ENCODE measurements at regions not wholly inside any gene's neighbourhood (a gene's known extent, or its start where the extent isn't known, plus 50 kb on each side); places are given as distances from the start of the nearest gene placed in this dataset.

DNA sequence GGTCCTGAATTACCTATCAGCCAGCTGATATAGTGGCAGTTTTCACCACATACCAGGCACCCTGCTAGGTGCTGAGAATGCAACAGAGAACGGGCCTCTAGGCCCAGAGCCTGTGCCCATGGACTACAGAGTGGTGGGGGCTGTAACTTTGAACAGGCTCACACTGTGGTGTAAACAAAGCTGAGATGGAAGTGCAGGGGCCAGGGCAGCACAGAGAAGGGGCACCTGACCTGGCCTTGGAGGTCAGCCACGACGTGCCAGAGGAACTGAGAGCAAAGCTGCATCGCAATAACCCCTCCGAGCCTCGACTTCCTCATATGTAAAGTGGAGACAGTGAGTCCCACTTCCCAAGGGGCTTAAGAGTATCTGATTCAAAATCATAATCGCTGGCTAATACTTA is 105.8 kb downstream of the MAFB start:
- no peaks in the 10 kb centered on the region for H3K36me3 ChIP-seq (ENCODE audit: control insufficient read depth in 4 of 4, insufficient read depth in 4 of 4, low read length in 3 of 4)
- no peak for DNase-seq
- no peak overlapping the region for H3K4me3 ChIP-seq (ENCODE audit: control insufficient read depth in 1 of 7, extremely low read depth in 1 of 7, insufficient read depth in 4 of 7, low read depth in 2 of 7, low read length in 6 of 7)
- WGBS (ENCODE audit: insufficient coverage), result 78% methylated on average over 4 of the region's 7 CpGs
- no peak overlapping the region for H3K27ac ChIP-seq (ENCODE audit: insufficient read depth in 1 of 2, low read depth in 1 of 2, low read length in 2 of 2, poor library complexity in 1 of 2, severe bottlenecking in 2 of 2)
- peaks cover 0 to 5% (median 2%) of the 10 kb centered on the region in 5 experiments for H3K27me3 ChIP-seq (replicated peaks in 2 of 5; ENCODE audit: control insufficient read depth in 4 of 5, insufficient read depth in 5 of 5, low read length in 4 of 5)
- no peaks in the 10 kb centered on the region for H3K9me3 ChIP-seq (ENCODE audit: control extremely low read depth in 1 of 5, control insufficient read depth in 4 of 5, insufficient read depth in 2 of 5, low read depth in 1 of 5, low read length in 4 of 5)
- POLR2A ChIA-PET, result no interaction called here
- CTCF ChIA-PET, result no interaction called here
- no peaks in the 10 kb centered on the region for H3K4me1 ChIP-seq (ENCODE audit: control extremely low read depth in 1 of 4, control insufficient read depth in 4 of 4, insufficient read depth in 4 of 4, low read length in 3 of 4)

DNA sequence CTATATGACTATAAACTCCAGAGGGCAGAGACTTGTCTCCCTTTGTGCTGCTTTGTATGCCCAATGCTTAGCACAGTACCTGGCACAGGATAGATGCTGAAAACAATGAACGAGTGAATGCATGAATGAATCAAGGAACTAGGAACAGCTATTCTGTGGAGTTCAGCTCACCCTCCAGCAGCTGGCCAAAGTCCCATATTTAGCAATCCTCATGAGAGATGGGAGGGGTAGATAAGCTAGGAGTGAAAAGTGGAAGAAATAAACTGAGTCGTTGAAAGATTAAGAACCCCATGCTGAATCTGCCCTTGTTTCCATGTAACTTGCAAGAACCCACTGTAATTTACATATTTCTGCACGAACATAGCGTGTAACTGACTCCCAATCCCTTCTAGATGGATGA is 106.5 kb downstream of the MAFB start:
- CTCF ChIA-PET, result no interaction called here
- POLR2A ChIA-PET, result no interaction called here
- no peaks in the 10 kb centered on the region for H3K36me3 ChIP-seq (ENCODE audit: control insufficient read depth in 4 of 4, insufficient read depth in 4 of 4, low read length in 3 of 4)
- H3K9me3 ChIP-seq (ENCODE audit: control extremely low read depth in 1 of 5, control insufficient read depth in 4 of 5, insufficient read depth in 2 of 5, low read depth in 1 of 5, low read length in 4 of 5), result no peaks in the 10 kb centered on the region
- H3K4me1 ChIP-seq (ENCODE audit: control extremely low read depth in 1 of 4, control insufficient read depth in 4 of 4, insufficient read depth in 4 of 4, low read length in 3 of 4), result no peaks in the 10 kb centered on the region
- no peak overlapping the region for H3K4me3 ChIP-seq (ENCODE audit: control insufficient read depth in 1 of 7, extremely low read depth in 1 of 7, insufficient read depth in 4 of 7, low read depth in 2 of 7, low read length in 6 of 7)
- peaks cover 0 to 5% (median 2%) of the 10 kb centered on the region in 5 experiments for H3K27me3 ChIP-seq (replicated peaks in 2 of 5; ENCODE audit: control insufficient read depth in 4 of 5, insufficient read depth in 5 of 5, low read length in 4 of 5)
- no peak for DNase-seq
- 89% methylated on average over 3 of the region's 4 CpGs for WGBS (ENCODE audit: insufficient coverage)
- H3K27ac ChIP-seq (ENCODE audit: insufficient read depth in 1 of 2, low read depth in 1 of 2, low read length in 2 of 2, poor library complexity in 1 of 2, severe bottlenecking in 2 of 2), result no peak overlapping the region

DNA sequence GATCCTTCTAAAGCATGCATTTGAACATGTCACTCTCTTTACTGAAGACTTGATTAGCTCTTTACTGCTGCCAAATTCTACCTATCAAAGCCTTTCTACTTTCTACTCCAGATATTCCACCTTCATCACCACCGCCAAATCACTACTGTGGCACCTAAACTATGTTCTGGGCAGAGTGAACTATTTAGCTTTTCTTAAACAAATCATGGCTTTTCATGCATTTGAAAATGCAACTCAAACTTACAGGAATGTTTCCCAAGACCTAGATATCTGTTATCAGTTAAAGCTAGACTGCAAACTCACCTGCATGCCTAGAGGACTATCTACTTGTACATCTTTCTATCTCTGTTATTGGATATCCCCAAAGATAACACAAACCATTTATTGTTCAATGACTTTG is 109.3 kb downstream of the MAFB start:
- no peak overlapping the region for H3K27ac ChIP-seq (ENCODE audit: insufficient read depth in 1 of 2, low read depth in 1 of 2, low read length in 2 of 2, poor library complexity in 1 of 2, severe bottlenecking in 2 of 2)
- H3K4me1 ChIP-seq (ENCODE audit: control extremely low read depth in 1 of 4, control insufficient read depth in 4 of 4, insufficient read depth in 4 of 4, low read length in 3 of 4), result no peaks in the 10 kb centered on the region
- ChIA-PET POLR2A (no interaction called here), CTCF (no interaction called here)
- H3K9me3 ChIP-seq (ENCODE audit: control extremely low read depth in 1 of 5, control insufficient read depth in 4 of 5, insufficient read depth in 2 of 5, low read depth in 1 of 5, low read length in 4 of 5), result no peaks in the 10 kb centered on the region
- WGBS (ENCODE audit: insufficient coverage), result 89% methylated on average over 1 of the region's 1 CpG
- H3K4me3 ChIP-seq (ENCODE audit: control insufficient read depth in 1 of 7, extremely low read depth in 1 of 7, insufficient read depth in 4 of 7, low read depth in 2 of 7, low read length in 6 of 7), result no peak overlapping the region
- DNase-seq, result no peak
- H3K27me3 ChIP-seq (replicated peaks in 2 of 5; ENCODE audit: control insufficient read depth in 4 of 5, insufficient read depth in 5 of 5, low read length in 4 of 5), result peaks cover 0 to 9% (median 2%) of the 10 kb centered on the region in 5 experiments
- no peaks in the 10 kb centered on the region for H3K36me3 ChIP-seq (ENCODE audit: control insufficient read depth in 4 of 4, insufficient read depth in 4 of 4, low read length in 3 of 4)

DNA sequence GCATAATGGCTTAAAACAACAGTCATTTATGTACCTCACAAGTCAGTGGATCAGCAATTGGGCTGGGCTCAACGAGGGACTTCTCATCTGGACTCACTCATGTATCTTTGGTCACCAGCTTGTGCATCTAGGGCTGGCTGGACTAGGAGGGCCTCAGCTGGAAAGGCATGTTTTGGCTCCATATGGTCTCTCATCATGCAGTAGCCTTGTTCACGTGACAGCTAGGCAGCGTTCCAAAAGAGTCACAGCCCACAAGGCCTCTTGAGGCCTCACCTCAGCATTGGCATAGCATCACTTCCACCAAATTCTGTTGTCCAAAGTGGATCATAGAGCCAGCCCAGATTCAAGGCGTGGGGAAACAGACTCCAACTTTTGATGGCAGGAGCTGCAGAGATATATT is 110.1 kb downstream of the MAFB start:
- DNase-seq, result no peak
- 64% methylated on average over 3 of the region's 4 CpGs for WGBS (ENCODE audit: insufficient coverage)
- Histone ChIP-seq H3K27ac (ENCODE audit: insufficient read depth in 1 of 2, low read depth in 1 of 2, low read length in 2 of 2, poor library complexity in 1 of 2, severe bottlenecking in 2 of 2) (no peak overlapping the region), H3K27me3 (replicated peaks in 2 of 5; ENCODE audit: control insufficient read depth in 4 of 5, insufficient read depth in 5 of 5, low read length in 4 of 5) (peaks cover 0 to 9% (median 2%) of the 10 kb centered on the region in 5 experiments), H3K9me3 (ENCODE audit: control extremely low read depth in 1 of 5, control insufficient read depth in 4 of 5, insufficient read depth in 2 of 5, low read depth in 1 of 5, low read length in 4 of 5) (no peaks in the 10 kb centered on the region), H3K4me3 (ENCODE audit: control insufficient read depth in 1 of 7, extremely low read depth in 1 of 7, insufficient read depth in 4 of 7, low read depth in 2 of 7, low read length in 6 of 7) (no peak overlapping the region), H3K36me3 (ENCODE audit: control insufficient read depth in 4 of 4, insufficient read depth in 4 of 4, low read length in 3 of 4) (no peaks in the 10 kb centered on the region), H3K4me1 (ENCODE audit: control extremely low read depth in 1 of 4, control insufficient read depth in 4 of 4, insufficient read depth in 4 of 4, low read length in 3 of 4) (no peaks in the 10 kb centered on the region)
- ChIA-PET CTCF (no interaction called here), POLR2A (no interaction called here)

DNA sequence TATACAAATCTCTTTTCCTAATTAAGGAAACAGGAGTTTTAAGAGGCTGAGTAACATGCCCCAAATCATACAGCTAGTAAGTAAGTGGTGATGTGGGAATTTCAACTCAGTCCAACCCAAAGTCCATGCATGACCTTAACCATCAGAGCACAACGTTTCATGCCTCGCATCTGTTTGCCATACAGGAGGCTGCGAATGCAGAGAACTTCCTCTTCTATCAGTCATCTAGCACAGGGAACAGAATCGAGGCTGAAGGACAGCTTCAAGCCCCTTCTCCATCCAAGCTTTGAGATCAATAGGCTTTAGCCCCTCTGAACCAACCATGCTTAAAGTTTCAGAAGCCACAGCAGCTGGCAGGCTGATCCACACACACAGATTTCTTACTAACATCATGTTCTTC is 113.2 kb downstream of the MAFB start:
- CTCF ChIA-PET, result no interaction called here
- Histone ChIP-seq H3K36me3 (ENCODE audit: control insufficient read depth in 4 of 4, insufficient read depth in 4 of 4, low read length in 3 of 4) (no peaks in the 10 kb centered on the region), H3K9me3 (ENCODE audit: control extremely low read depth in 1 of 5, control insufficient read depth in 4 of 5, insufficient read depth in 2 of 5, low read depth in 1 of 5, low read length in 4 of 5) (no peaks in the 10 kb centered on the region), H3K4me1 (ENCODE audit: control extremely low read depth in 1 of 4, control insufficient read depth in 4 of 4, insufficient read depth in 4 of 4, low read length in 3 of 4) (no peaks in the 10 kb centered on the region), H3K4me3 (ENCODE audit: control insufficient read depth in 1 of 7, extremely low read depth in 1 of 7, insufficient read depth in 4 of 7, low read depth in 2 of 7, low read length in 6 of 7) (no peak overlapping the region), H3K27me3 (replicated peaks in 2 of 5; ENCODE audit: control insufficient read depth in 4 of 5, insufficient read depth in 5 of 5, low read length in 4 of 5) (peaks cover 0 to 7% (median 2%) of the 10 kb centered on the region in 5 experiments), H3K27ac (ENCODE audit: insufficient read depth in 1 of 2, low read depth in 1 of 2, low read length in 2 of 2, poor library complexity in 1 of 2, severe bottlenecking in 2 of 2) (no peak overlapping the region)
- DNase-seq, result peak in 1 of 3 donors; percentile 9
- WGBS (ENCODE audit: insufficient coverage), result 0% methylated on average over 4 of the region's 4 CpGs
- POLR2A ChIA-PET, result no interaction called here

DNA sequence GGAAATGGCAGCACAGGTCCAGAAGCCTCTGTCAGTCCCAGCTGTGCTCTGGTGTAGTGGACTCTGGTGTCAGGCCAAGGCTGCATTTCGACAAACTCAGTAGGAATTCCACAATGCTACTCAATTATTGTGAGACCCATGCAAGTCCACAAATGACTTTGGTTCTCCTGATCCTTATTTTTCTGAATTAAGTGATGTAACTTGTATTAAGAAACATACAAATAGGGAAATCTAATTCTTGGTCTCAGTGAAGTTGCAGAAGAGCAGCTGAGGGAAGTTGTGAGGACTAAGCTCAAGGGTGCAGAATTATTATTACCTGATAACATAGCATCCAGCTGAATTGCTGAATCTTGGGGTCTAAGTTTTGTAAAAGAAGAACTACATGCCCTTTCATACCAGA is 116.8 kb downstream of the MAFB start:
- H3K27ac ChIP-seq (ENCODE audit: insufficient read depth in 1 of 2, low read depth in 1 of 2, low read length in 2 of 2, poor library complexity in 1 of 2, severe bottlenecking in 2 of 2), result no peak overlapping the region
- H3K27me3 ChIP-seq (replicated peaks in 2 of 5; ENCODE audit: control insufficient read depth in 4 of 5, insufficient read depth in 5 of 5, low read length in 4 of 5), result peaks cover 0 to 4% (median 2%) of the 10 kb centered on the region in 5 experiments
- CTCF ChIA-PET, result no interaction called here
- H3K4me3 ChIP-seq (ENCODE audit: control insufficient read depth in 1 of 7, extremely low read depth in 1 of 7, insufficient read depth in 4 of 7, low read depth in 2 of 7, low read length in 6 of 7), result no peak overlapping the region
- POLR2A ChIA-PET, result no interaction called here
- no peaks in the 10 kb centered on the region for H3K36me3 ChIP-seq (ENCODE audit: control insufficient read depth in 4 of 4, insufficient read depth in 4 of 4, low read length in 3 of 4)
- no peaks in the 10 kb centered on the region for H3K4me1 ChIP-seq (ENCODE audit: control extremely low read depth in 1 of 4, control insufficient read depth in 4 of 4, insufficient read depth in 4 of 4, low read length in 3 of 4)
- DNase-seq, result no peak
- no peaks in the 10 kb centered on the region for H3K9me3 ChIP-seq (ENCODE audit: control extremely low read depth in 1 of 5, control insufficient read depth in 4 of 5, insufficient read depth in 2 of 5, low read depth in 1 of 5, low read length in 4 of 5)
- WGBS (ENCODE audit: insufficient coverage), result no CpG with 5 or more reads among the region's 1 CpG

DNA sequence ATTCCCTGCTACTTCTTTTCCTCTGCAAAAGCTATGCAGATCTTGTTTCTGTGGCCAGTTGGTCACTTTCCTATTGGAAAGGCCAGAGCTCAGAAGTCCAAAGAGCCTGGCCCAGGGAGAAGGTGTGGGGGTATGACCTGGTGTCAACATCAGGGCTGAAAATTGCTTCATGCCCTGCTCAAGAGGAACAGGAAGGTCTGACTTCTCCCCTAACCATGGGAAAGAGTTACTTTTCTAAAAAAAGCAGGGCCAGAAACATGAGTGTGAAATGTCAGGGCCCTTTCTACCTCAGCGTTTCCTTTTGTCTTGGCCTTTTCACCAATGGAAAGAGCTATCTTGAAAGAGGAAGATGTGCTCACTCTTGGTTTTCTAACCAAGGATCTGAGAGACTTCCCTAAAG is 117.4 kb downstream of the MAFB start:
- Histone ChIP-seq H3K27ac (ENCODE audit: insufficient read depth in 1 of 2, low read depth in 1 of 2, low read length in 2 of 2, poor library complexity in 1 of 2, severe bottlenecking in 2 of 2) (no peak overlapping the region), H3K4me1 (ENCODE audit: control extremely low read depth in 1 of 4, control insufficient read depth in 4 of 4, insufficient read depth in 4 of 4, low read length in 3 of 4) (no peaks in the 10 kb centered on the region), H3K27me3 (replicated peaks in 2 of 5; ENCODE audit: control insufficient read depth in 4 of 5, insufficient read depth in 5 of 5, low read length in 4 of 5) (peaks cover 0 to 4% (median 2%) of the 10 kb centered on the region in 5 experiments), H3K9me3 (ENCODE audit: control extremely low read depth in 1 of 5, control insufficient read depth in 4 of 5, insufficient read depth in 2 of 5, low read depth in 1 of 5, low read length in 4 of 5) (no peaks in the 10 kb centered on the region), H3K36me3 (ENCODE audit: control insufficient read depth in 4 of 4, insufficient read depth in 4 of 4, low read length in 3 of 4) (no peaks in the 10 kb centered on the region), H3K4me3 (ENCODE audit: control insufficient read depth in 1 of 7, extremely low read depth in 1 of 7, insufficient read depth in 4 of 7, low read depth in 2 of 7, low read length in 6 of 7) (no peak overlapping the region)
- ChIA-PET CTCF (no interaction called here), POLR2A (no interaction called here)
- DNase-seq, result no peak
- 36% methylated on average over 1 of the region's 1 CpG for whole genome bisulfite sequencing (ENCODE audit: insufficient coverage)

Data from common myeloid progenitor, CD34-positive (primary cell).